ENCODE measurements at regions not wholly inside any gene's neighbourhood (a gene's known extent, or its start where the extent isn't known, plus 50 kb on each side); places are given as distances from the start of the nearest gene placed in this dataset.
"Not testable (repeated sequence)": the region's sequence is repeated elsewhere in the genome, so short reads cannot be mapped to it uniquely, and the experiment has no call there.

GRCh38 chr11:71383461-71383860 is 64.7 kb downstream of the DHCR7 start:
- no peak for DNase-seq (ENCODE audit: low read depth in 4 of 4, low spot score in 2 of 4)

DNA sequence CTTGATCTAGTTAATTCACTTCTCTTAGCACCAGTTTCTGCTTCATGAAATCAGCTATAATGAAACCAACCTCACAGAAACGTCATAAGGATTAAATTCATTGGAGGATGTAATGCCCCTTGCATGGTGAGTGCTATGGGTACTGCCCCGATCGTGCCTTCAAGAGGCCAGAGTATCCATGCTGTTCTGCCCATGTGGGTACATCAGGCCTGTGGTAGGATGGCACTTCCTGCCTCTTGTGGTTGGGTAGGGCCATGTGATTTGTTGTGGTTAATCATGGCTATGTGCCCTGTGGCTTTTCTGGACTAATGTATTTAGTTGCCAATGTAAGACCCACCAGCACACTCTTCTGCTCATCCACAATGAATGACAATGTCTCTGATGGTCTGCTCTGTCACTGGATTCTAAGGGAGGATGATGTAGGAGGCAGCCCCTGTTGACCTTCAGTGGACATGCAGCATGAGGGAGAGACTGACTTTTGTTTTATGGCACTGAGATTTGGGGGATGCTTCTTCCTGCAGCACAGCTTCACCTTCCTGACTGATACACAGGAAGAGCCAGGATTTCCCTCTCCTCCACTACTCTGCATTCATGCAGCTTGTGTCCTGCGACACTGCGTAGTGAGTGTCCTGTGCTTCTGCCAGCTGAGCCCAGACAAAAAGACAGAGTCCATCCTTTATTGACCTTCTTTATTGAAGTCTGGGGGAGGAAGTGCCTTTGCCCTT is 66.2 kb downstream of the DHCR7 start:
- DNase-seq (ENCODE audit: low read depth in 4 of 4, low spot score in 2 of 4): no peak

- DNase-seq (ENCODE audit: low read depth in 4 of 4, low spot score in 2 of 4): no peak
Observed at GRCh38 chr11:71379701-71380100, 68.5 kb downstream of the DHCR7 start.

DNA sequence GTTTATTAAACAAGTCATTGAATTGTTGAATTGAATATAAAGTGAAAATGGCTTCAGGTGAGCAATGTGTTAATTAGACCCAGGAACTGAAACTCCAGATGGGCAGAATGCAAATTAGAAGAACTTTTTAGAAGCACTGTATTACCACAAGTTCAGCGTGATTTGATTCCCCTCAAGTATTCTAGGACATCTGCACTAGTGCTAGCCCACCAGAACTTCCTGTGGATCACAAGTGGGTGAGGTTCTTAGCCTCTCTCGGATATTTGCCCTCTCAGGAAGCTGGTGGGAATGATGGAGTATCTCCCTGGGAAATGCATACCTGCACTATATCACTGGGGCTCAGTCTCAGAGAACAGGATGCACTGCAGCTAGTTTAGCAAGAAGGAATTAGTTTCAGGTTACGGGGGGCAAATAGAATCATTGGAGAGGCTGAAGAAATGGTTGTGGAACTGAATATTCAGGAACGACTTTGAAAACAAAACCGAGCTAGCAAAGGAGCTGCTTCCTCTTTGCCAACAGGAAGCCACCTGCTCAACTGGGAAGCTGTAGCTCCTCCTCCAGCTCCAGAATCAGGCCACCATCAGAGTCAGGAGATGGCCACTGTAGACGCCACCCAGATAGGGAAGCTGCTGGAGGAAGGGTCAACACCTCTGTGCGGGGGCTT is 74.3 kb downstream of the DHCR7 start:
- DNase-seq (ENCODE audit: low read depth in 4 of 4, low spot score in 2 of 4): no peak

GRCh38 chr11:71372693-71373657 is 75.2 kb downstream of the DHCR7 start:
- no peak for DNase-seq (ENCODE audit: low read depth in 4 of 4, low spot score in 2 of 4)

DNA sequence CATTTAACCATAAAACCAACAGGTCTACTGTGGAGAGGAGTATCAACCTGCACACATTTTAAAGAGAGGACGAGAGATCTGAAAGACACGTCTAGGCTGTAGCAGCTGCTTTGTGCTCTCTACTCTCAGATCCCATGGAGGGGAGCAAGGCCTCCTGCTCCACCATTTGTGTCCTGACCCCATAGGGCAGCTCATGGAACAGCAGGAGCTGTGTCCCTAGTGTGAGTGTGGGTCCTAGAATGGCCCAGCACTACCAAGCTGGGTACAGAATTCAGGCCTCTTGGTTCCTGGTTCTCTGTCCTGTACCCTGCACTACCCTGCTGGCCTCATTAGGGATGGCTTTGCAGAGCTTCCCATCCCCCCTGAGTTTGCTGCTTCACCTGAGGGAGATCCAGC is 76.5 kb downstream of the DHCR7 start:
- no peak for DNase-seq (ENCODE audit: low read depth in 4 of 4, low spot score in 2 of 4)

DNA sequence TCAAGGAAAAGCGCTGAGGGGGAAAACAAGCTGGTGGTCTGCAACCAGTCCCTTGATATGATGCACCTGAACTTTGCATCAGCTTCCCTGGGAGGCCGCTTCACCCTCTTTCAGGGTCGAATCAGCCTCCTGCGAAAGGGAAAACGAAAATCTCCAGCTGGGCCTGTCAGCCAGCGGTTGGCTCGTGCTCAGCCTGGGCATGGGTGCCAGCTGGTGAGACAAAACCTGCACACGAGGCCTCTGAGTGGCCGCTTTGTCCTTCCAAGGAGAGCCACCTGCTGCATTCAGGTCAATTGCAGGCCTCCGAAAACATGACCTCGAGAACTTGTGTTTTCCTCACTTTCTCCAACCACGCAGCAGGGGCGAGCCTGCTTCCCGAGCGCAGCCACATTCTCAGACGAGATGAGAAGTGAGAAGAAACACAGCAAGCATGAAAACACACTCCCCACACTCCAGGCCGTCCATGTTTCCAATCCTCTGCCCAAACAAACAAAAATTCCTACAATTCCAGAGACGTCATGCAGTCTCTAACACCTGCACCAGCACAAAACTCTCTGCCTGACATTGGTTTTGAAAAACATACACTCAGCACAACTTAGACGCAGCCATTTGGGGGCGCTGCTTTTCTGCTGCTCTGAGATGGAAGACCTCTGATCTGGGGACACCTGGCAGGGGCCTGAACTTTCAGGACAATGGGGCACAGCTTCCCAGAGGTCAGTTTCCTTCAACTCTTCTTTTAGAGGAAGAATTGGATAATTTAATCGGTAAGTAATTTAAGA is 77.1 kb downstream of the DHCR7 start:
- DNase-seq (ENCODE audit: low read depth in 4 of 4, low spot score in 2 of 4): no peak

GRCh38 chr11:71370020-71370747 is 78.0 kb downstream of the DHCR7 start:
- DNase-seq (ENCODE audit: low read depth in 4 of 4, low spot score in 2 of 4): no peak

DNA sequence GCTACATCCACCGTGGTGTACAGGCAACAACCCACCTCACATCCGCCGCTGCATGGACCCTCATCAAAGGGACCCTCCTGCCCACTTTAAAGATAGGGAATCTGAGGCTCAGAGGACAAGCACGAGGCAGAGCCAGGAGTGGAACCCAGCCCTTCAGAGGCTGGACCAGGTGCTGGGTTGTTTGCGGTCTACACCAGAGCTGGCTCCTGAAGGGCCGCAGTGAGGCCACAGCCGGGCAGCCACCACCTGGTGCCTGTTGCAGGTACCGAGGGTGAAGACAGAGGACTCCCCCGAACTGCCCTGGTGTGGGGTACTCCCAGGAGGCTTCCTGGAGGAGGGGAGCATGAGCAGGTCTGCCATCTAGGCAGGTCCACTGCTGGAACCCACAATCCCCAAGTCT is 78.8 kb downstream of the DHCR7 start:
- no peak for DNase-seq (ENCODE audit: low read depth in 4 of 4, low spot score in 2 of 4)

DNA sequence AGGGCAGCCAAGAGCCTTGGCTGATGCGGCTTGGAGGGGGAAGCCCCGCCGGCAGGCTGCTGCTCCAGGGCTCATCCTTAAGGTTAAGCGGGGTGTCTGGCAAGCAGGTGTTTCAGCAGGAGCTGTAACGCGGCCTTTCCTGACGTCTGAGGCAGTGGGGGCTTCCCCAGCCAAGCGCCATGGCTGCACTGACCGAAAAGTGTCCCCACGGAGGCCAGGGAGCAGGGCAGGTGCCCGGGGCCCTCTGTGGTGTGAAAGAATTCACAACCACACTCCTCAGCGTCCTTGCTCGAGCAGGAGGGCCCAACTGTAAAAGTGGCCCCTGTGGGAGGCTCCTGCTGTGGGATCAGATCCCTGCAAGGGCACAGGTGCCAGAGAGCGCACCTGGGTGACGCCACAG is 79.2 kb downstream of the DHCR7 start:
- no peak for DNase-seq (ENCODE audit: low read depth in 4 of 4, low spot score in 2 of 4)

GRCh38 chr11:71367756-71368155 is 80.4 kb downstream of the DHCR7 start:
- no peak for DNase-seq (ENCODE audit: low read depth in 4 of 4, low spot score in 2 of 4)

DNA sequence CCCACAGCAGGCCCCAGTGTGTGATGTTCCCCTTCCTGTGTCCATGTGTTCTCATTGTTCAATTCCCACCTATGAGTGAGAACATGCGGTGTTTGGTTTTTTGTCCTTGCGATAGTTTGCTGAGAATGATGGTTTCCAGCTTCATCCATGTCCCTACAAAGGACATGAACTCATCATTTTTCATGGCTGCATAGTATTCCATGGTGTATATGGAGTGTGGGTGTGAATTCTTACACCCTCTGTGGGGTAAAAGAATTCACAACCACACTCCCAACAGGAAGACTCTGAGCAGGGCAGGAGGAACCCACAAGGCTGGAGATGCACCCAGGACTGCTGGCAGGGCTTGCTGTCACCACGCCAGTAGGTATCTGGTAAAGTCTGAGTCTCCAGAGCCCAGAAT is 80.9 kb downstream of the DHCR7 start:
- DNase-seq (ENCODE audit: low read depth in 4 of 4, low spot score in 2 of 4): not testable (repeated sequence)

- DNase-seq (ENCODE audit: low read depth in 4 of 4, low spot score in 2 of 4): no peak
Observed at GRCh38 chr11:71366076-71366475, 82.1 kb downstream of the DHCR7 start.

GRCh38 chr11:71365626-71366025 is 82.6 kb downstream of the DHCR7 start:
- no peak for DNase-seq (ENCODE audit: low read depth in 4 of 4, low spot score in 2 of 4)

DNA sequence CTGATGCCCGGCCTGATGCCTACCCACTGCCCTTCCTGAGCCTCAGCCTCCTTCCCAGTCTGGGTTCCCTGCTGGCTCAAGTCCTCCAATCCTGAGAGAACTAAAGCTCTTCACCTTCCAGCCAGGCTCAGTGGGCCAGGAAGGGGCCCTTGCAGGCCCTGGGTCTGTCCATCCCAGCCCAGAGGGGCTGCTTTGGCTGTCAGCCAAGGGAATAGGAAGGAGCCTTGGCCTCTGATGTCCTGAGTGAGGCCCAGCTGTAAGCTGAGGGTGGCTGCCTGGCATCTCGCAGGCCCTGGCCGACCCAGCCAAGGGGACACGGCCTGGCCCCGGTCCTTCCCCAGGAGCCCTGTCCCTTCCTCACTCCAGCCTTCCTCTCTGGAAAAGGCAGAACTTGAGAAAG is 83.4 kb downstream of the DHCR7 start:
- no peak for DNase-seq (ENCODE audit: low read depth in 4 of 4, low spot score in 2 of 4)

- DNase-seq (ENCODE audit: low read depth in 4 of 4, low spot score in 2 of 4): no peak
Observed at GRCh38 chr11:71364176-71364671, 84.0 kb downstream of the DHCR7 start.

GRCh38 chr11:71363721-71364120 is 84.5 kb downstream of the DHCR7 start:
- no peak for DNase-seq (ENCODE audit: low read depth in 4 of 4, low spot score in 2 of 4)

DNA sequence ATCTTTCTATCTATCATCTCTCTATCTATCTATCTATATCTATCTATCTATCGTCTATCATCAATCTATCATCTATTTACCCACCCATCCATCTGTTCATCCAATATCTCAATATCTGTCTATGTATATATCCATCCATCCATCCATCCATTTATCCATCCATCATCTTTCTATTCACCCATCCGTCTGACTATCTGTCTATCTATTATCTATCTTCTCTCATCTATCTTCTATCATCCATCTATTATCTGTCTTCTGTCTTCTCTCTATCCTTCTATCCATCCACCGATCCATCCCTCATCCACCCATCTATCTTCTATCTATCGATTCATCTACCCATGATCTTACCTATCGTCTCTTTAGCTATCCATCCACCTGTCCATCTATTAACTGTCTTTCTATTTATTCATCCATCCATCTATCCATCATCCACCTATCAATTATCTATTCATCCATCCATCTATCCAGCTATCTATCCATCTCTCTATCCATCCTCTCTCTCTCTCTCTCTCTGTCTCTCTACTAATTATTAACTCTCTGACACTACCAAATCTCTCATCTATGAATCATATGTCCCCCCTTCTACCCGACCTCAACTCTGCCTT is 89.1 kb downstream of the DHCR7 start:
- DNase-seq (ENCODE audit: low read depth in 4 of 4, low spot score in 2 of 4): no peak

- no peak for DNase-seq (ENCODE audit: low read depth in 4 of 4, low spot score in 2 of 4)
Observed at GRCh38 chr11:71358122-71358728, 90.0 kb downstream of the DHCR7 start.

Data from left renal cortex interstitium (tissue), 4 donors.